Adipocyte (in vitro differentiated cells): ENCODE measurements at regions not wholly inside any gene's neighbourhood (a gene's known extent, or its start where the extent isn't known, plus 50 kb on each side); places are given as distances from the start of the nearest gene placed in this dataset.

Source experiments
- DNase-seq: peaks from one replicate; pipeline ENCODE4 v3.0.0-alpha.2; 2015; ENCODE audit warnings: low read depth
- H3K27me3 ChIP-seq: replicated peaks from 2 replicates; pipeline ENCODE4 v1.7.0; 2013; ENCODE audit warnings: mild to moderate bottlenecking, low read length, moderate library complexity; ENCODE audit not compliant: control insufficient read depth, insufficient read depth
- H3K36me3 ChIP-seq: 2 replicates; pipeline ENCODE4 v1.7.0; 2013; ENCODE audit warnings: low read length, mild to moderate bottlenecking, moderate library complexity; ENCODE audit not compliant: control insufficient read depth, insufficient read depth, severe bottlenecking
- H3K4me1 ChIP-seq: 2 replicates; pipeline ENCODE4 v1.7.0; 2013; ENCODE audit warnings: mild to moderate bottlenecking, low read length, moderate library complexity; ENCODE audit not compliant: control insufficient read depth, insufficient read depth
- H3K4me3 ChIP-seq: 2 replicates; pipeline ENCODE4 v1.7.0; 2013; ENCODE audit warnings: mild to moderate bottlenecking, low read length, moderate library complexity
- H3K9ac ChIP-seq: 2 replicates; pipeline ENCODE4 v1.7.0; 2013; ENCODE audit warnings: mild to moderate bottlenecking, low read length, moderate library complexity
- H3K9me3 ChIP-seq: 2 replicates; pipeline ENCODE4 v1.7.0; 2013; ENCODE audit warnings: mild to moderate bottlenecking, low read length, moderate library complexity; ENCODE audit not compliant: control insufficient read depth

DNA sequence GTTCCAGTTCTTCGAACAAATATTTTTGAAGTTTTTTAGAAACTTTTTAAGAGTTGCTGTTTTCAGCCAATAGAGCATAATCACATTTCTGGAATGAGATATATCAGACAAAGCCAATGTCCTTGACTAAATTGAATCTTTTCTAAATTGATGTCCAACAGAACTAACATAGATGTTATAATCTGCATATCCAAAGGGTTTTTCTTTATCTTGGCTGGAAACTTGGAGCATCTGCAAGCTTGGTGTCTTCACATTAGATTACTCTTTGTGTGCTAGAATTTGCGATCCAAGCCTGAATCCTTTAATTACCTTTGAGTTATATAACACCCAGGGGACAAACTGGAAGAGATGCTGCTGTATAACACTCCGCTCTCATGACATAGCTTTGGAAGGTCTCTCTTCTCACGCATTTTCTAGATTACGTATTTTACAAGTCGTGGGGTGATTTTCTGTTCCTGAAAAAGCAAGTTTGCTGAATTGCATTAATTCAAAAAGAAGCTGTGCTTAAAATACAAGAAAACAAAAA is 64.4 kb upstream of the FUCA2 start:
- H3K9me3 ChIP-seq, result no peaks in the 10 kb centered on the region
- peaks cover 17% of the 10 kb centered on the region for H3K4me1 ChIP-seq
- H3K36me3 ChIP-seq, result no peaks in the 10 kb centered on the region
- H3K4me3 ChIP-seq, result peak overlapping the region; percentile 6
- peak overlapping the region; percentile 53 for H3K9ac ChIP-seq
- DNase-seq, result no peak
- H3K27me3 ChIP-seq, result no peaks in the 10 kb centered on the region

DNA sequence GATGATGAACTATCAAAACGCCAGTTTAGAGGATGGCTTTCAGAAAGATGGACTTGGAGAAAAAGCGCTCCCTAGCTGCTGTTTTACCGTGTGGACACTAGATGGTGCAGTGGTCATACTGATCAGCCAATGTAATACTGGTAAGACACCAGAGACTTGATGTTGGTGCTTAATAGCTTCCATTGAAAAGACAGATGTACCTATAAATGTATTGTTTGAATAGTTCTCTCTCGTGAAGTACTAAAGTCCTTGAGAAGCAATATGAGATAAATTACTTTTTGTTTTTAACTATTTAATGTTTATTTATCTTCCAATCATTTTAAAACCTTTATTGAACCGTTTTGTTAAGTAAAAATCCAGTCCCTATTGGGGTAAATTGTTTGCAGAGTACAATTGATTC is 63.9 kb upstream of the FUCA2 start:
- H3K9me3 ChIP-seq, result no peaks in the 10 kb centered on the region
- no peaks in the 10 kb centered on the region for H3K27me3 ChIP-seq
- DNase-seq, result peak; percentile 87
- no peaks in the 10 kb centered on the region for H3K36me3 ChIP-seq
- peak overlapping the region; percentile 53 for H3K9ac ChIP-seq
- H3K4me1 ChIP-seq, result peaks cover 17% of the 10 kb centered on the region
- H3K4me3 ChIP-seq, result peak overlapping the region; percentile 7

DNA sequence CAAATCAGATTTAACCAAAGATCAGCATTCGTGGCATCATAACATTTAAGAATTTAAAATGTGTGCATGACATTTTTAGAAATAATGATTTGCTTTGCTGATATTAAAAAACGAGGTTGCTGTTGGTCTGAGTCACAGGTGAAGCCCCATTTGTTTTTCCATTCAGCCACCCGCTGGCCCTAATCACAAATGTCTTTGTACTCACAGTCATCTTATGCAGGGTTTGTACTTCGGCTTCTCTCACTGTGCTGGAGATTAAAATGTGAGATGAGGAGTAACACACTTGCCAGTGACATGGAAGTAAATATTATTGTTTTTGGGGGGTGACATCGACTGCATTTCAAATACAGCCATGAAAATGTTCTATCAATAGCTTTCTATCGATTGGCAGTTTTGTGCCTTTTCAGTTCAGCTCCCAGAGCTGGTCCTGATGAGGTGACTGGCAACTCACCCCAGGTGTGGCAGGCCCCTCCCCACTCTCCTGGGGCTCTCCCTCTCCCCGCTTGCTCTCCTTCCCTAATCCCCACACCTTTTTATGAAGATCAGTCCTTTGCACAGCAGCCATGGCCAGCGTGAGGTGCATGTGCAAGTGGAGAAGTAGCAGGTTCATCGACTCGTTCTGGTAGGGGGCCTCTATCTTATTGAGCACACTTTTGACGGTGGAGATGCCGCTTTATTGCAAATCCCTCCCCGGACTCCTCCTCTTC is 58.8 kb upstream of the FUCA2 start:
- H3K36me3 ChIP-seq, result no peaks in the 10 kb centered on the region
- no peak for DNase-seq
- no peaks in the 10 kb centered on the region for H3K9me3 ChIP-seq

DNA sequence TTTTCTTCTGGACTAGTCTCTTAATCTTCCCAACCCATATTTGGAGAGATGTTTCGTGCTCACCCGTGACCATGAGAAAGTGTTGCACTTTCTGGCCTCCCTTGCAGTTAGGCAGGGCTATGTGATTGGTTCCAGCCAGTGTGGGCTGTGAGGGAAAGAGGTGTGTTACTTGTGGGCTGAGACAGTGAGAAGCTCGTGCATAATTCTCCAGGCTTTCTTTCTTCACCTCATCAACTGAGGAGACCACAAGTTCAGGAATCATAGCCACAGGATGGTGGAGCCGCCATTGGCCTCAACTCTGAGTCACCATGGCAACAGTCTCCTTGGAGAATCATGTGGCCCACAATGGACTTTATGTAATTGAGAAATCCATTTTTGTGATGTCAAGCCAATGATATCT is 57.5 kb upstream of the FUCA2 start:
- no peaks in the 10 kb centered on the region for H3K36me3 ChIP-seq
- H3K9me3 ChIP-seq, result no peaks in the 10 kb centered on the region
- peak overlapping the region; percentile 5 for H3K4me3 ChIP-seq
- H3K9ac ChIP-seq, result no peak overlapping the region
- no peak for DNase-seq
- peaks cover 11% of the 10 kb centered on the region for H3K4me1 ChIP-seq
- H3K27me3 ChIP-seq, result no peaks in the 10 kb centered on the region

More for the DNA sequence above, 58.8 kb upstream of the FUCA2 start:
- no peak overlapping the region for H3K4me3 ChIP-seq
- H3K27me3 ChIP-seq, result no peaks in the 10 kb centered on the region
- H3K9ac ChIP-seq, result no peak overlapping the region
- peaks cover 3% of the 10 kb centered on the region for H3K4me1 ChIP-seq

DNA sequence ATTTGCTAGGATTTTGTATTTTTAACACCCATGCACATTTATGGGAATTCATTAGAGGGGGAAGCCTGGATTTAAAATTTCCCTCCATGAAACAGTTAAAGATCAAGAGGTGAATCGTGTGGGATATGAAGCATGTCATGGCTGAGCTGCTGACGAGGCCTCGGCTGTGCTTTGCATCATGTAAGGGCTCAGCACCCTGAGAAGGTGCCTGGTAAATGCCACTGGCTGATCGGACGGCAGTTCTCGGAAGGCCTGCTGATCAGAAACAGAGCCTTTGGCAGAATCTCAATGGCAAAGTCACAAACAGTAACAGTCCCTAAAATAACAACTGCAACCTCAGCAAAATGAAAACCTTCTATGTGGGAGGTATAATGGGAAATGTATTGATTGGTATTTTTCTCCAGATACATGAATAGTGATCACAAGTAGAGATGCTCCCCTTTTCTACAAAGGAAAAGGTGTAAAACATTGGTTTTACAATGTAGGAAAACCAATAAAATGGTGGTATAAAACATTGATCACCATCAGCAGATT is 53.0 kb upstream of the FUCA2 start:
- no peaks in the 10 kb centered on the region for H3K9me3 ChIP-seq

DNA sequence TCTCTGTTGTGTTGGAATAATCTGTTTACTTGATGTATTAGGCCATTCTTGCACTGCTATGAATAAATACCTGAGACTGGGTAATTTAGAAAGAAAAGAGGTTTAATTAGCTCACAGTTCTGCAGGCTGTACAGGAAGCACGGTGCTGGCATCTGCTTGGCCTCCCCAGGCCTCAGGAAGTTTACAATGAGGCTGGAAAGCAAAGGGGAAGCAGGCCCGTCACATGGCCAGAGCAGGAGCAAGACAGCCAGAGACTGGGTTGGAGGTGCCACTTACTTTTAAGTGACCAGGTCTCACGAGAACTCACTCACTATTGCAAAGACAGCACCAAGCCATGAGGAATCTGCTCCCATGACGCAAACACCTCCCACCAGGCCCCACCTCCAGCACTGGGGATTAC is 50.6 kb upstream of the FUCA2 start:
- Histone ChIP-seq H3K4me3 (no peak overlapping the region), H3K9ac (no peak overlapping the region), H3K4me1 (peaks cover 8% of the 10 kb centered on the region), H3K9me3 (no peaks in the 10 kb centered on the region), H3K27me3 (no peaks in the 10 kb centered on the region), H3K36me3 (no peaks in the 10 kb centered on the region)
- DNase-seq, result no peak

More for the DNA sequence above, 53.0 kb upstream of the FUCA2 start:
- H3K36me3 ChIP-seq, result no peaks in the 10 kb centered on the region
- peak overlapping the region; percentile 58 for H3K9ac ChIP-seq
- peak overlapping the region; percentile 27 for H3K4me3 ChIP-seq
- H3K4me1 ChIP-seq, result peaks cover 11% of the 10 kb centered on the region
- DNase-seq, result no peak
- no peaks in the 10 kb centered on the region for H3K27me3 ChIP-seq
